SK-N-SH (cell line): ENCODE measurements at regions not wholly inside any gene's neighbourhood (a gene's known extent, or its start where the extent isn't known, plus 50 kb on each side); places are given as distances from the start of the nearest gene placed in this dataset.

Source experiments
- POLR2AphosphoS5 ChIP-seq: IDR thresholded peaks from 2 replicates; pipeline ENCODE4 v1.6.1; 2012; ENCODE audit warnings: low read depth, low read length
- RFX5 ChIP-seq: IDR thresholded peaks from 2 replicates; pipeline ENCODE4 v1.6.1; 2012; ENCODE audit warnings: mild to moderate bottlenecking, improper control_type of control experiment, low read length
- SIN3A ChIP-seq: IDR thresholded peaks from 2 replicates; pipeline ENCODE4 v1.6.1; 2012; ENCODE audit warnings: low read depth, mild to moderate bottlenecking, low read length, moderate library complexity, borderline replicate concordance
- TF ChIP-seq, protein P1 (sequence below): fragments of 200-600 bp; sonication (generic); IDR thresholded peaks from 2 replicates; pipeline ENCODE4 v1.6.1; 2017; ENCODE audit warnings: antibody characterized with exemption, mild to moderate bottlenecking, moderate library complexity

DNA sequence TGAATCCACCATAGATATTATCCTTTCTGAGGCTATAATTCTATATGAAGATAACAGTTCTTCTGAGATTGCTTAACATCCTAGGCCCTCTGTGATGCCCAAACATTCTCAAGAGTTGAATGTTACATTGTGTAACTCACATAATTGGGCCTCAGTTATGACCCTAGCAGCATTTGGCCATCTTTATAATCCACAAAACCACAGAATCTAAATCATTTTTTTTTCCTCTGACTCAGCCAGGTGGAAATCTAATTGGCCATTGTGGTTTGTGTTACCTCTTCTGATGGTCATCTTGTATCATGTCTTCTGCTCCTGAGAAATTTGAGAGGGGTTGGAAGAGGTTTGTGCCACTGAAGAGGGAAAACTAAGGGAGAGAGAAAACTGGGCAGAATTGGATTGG is 99.5 kb downstream of the LINC00237 start:
- TF ChIP-seq, protein P1, sequence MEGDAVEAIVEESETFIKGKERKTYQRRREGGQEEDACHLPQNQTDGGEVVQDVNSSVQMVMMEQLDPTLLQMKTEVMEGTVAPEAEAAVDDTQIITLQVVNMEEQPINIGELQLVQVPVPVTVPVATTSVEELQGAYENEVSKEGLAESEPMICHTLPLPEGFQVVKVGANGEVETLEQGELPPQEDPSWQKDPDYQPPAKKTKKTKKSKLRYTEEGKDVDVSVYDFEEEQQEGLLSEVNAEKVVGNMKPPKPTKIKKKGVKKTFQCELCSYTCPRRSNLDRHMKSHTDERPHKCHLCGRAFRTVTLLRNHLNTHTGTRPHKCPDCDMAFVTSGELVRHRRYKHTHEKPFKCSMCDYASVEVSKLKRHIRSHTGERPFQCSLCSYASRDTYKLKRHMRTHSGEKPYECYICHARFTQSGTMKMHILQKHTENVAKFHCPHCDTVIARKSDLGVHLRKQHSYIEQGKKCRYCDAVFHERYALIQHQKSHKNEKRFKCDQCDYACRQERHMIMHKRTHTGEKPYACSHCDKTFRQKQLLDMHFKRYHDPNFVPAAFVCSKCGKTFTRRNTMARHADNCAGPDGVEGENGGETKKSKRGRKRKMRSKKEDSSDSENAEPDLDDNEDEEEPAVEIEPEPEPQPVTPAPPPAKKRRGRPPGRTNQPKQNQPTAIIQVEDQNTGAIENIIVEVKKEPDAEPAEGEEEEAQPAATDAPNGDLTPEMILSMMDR, result no peak
- TF ChIP-seq RFX5, result no peak
- TF ChIP-seq POLR2AphosphoS5, result no peak
- no peak for TF ChIP-seq SIN3A
